ENCODE measurements at regions not wholly inside any gene's neighbourhood (a gene's known extent, or its start where the extent isn't known, plus 50 kb on each side); places are given as distances from the start of the nearest gene placed in this dataset.

DNA sequence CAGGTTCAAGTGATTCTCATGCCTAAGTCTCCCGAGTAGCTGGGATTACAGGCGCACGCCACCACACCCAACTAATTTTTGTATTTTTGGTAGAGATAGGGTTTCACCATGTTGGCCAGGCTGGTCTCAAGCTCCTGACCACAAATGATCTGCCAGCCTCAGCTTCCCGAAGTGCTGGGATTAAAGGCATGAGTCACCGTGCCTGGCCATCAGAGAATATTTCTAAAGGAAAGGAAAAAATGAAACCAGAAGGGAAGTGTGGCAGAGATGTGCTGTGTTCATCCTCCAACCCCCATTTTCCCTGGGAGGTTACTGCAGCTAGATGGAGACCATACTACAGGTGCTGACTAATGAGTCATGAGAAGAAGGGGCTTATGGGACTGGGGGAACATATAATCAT, 964.1 kb downstream of the TTLL7 start:
- no peak for DNase-seq (ENCODE audit: low spot score)
- peaks cover 4% of the 10 kb centered on the region for H3K4me1 Mint-ChIP-seq
- Histone ChIP-seq H3K79me2 (ENCODE audit: low read depth) (no peaks in the 10 kb centered on the region), H3K27me3 (no peaks in the 10 kb centered on the region), H3K4me2 (no peak overlapping the region), H2AFZ (replicated peaks) (no peak overlapping the region), H3K9me3 (ENCODE audit: low read depth) (no peaks in the 10 kb centered on the region), H3K4me1 (no peaks in the 10 kb centered on the region), H3K36me3 (no peaks in the 10 kb centered on the region), H3K27ac (no peak overlapping the region), H4K20me1 (ENCODE audit: low read depth) (no peaks in the 10 kb centered on the region), H3K9ac (no peak overlapping the region), H3F3A (ENCODE audit: low read depth) (no peaks in the 10 kb centered on the region), H3K4me3 (no peak overlapping the region)
- peaks cover 3% of the 10 kb centered on the region for H3K27me3 Mint-ChIP-seq (ENCODE audit: insufficient read depth, low read depth)
- H3K4me3 Mint-ChIP-seq: no peak overlapping the region
- H3K36me3 Mint-ChIP-seq: peaks cover 2% of the 10 kb centered on the region
- H3K27ac Mint-ChIP-seq: no peak overlapping the region
- no peak for TF ChIP-seq EZH2 (IDR thresholded peaks at IDR 0.05)
- H3K9me3 Mint-ChIP-seq: peaks cover 18% of the 10 kb centered on the region

- Histone ChIP-seq H3F3A (ENCODE audit: low read depth) (no peaks in the 10 kb centered on the region), H3K27me3 (no peaks in the 10 kb centered on the region), H3K4me2 (no peak overlapping the region), H3K9me3 (ENCODE audit: low read depth) (no peaks in the 10 kb centered on the region), H3K27ac (no peak overlapping the region), H2AFZ (replicated peaks) (no peak overlapping the region), H3K4me1 (no peaks in the 10 kb centered on the region), H3K36me3 (no peaks in the 10 kb centered on the region), H3K79me2 (ENCODE audit: low read depth) (no peaks in the 10 kb centered on the region), H3K4me3 (no peak overlapping the region), H4K20me1 (ENCODE audit: low read depth) (no peaks in the 10 kb centered on the region), H3K9ac (no peak overlapping the region)
- no peak for DNase-seq (ENCODE audit: low spot score)
- peaks cover 4% of the 10 kb centered on the region for H3K4me1 Mint-ChIP-seq
- TF ChIP-seq CTCF (IDR thresholded peaks at IDR 0.05): no peak
- TF ChIP-seq EZH2 (IDR thresholded peaks at IDR 0.05): no peak
- TF ChIP-seq EZH2phosphoT487 (IDR thresholded peaks at IDR 0.05): no peak
- H3K4me3 Mint-ChIP-seq: no peak overlapping the region
- peaks cover 3% of the 10 kb centered on the region for H3K27me3 Mint-ChIP-seq (ENCODE audit: insufficient read depth, low read depth)
- no peak overlapping the region for H3K27ac Mint-ChIP-seq
- H3K36me3 Mint-ChIP-seq: peaks cover 2% of the 10 kb centered on the region
- peaks cover 18% of the 10 kb centered on the region for H3K9me3 Mint-ChIP-seq
Observed at GRCh38 chr1:83033682-83034081, 965.2 kb downstream of the TTLL7 start.

GRCh38 chr1:83029916-83030315, 969.0 kb downstream of the TTLL7 start:
- H4K20me1 ChIP-seq (ENCODE audit: low read depth): no peaks in the 10 kb centered on the region
- no peak overlapping the region for H3K4me3 ChIP-seq
- no peak overlapping the region for H2AFZ ChIP-seq (replicated peaks)
- H3K36me3 Mint-ChIP-seq: peaks cover 2% of the 10 kb centered on the region
- no peaks in the 10 kb centered on the region for H3K9me3 ChIP-seq (ENCODE audit: low read depth)
- peaks cover 3% of the 10 kb centered on the region for H3K27me3 Mint-ChIP-seq (ENCODE audit: insufficient read depth, low read depth)
- H3K4me2 ChIP-seq: no peak overlapping the region
- no peak overlapping the region for H3K27ac ChIP-seq
- no peak overlapping the region for H3K4me3 Mint-ChIP-seq
- H3K9ac ChIP-seq: no peak overlapping the region
- TF ChIP-seq EZH2phosphoT487 (IDR thresholded peaks at IDR 0.05) (no peak), EZH2 (IDR thresholded peaks at IDR 0.05) (no peak), CTCF (IDR thresholded peaks at IDR 0.05) (no peak)
- peaks cover 4% of the 10 kb centered on the region for H3K4me1 Mint-ChIP-seq
- H3K27ac Mint-ChIP-seq: no peak overlapping the region
- no peaks in the 10 kb centered on the region for H3K27me3 ChIP-seq
- H3K9me3 Mint-ChIP-seq: peaks cover 13% of the 10 kb centered on the region
- no peaks in the 10 kb centered on the region for H3K36me3 ChIP-seq
- H3K4me1 ChIP-seq: peaks cover under 1% of the 10 kb centered on the region
- no peak for DNase-seq (ENCODE audit: low spot score)
- H3F3A ChIP-seq (ENCODE audit: low read depth): no peaks in the 10 kb centered on the region
- H3K79me2 ChIP-seq (ENCODE audit: low read depth): no peaks in the 10 kb centered on the region

GRCh38 chr1:83029050-83029449, 969.9 kb downstream of the TTLL7 start:
- Mint-ChIP-seq H3K27ac (no peak overlapping the region), H3K9me3 (peaks cover 11% of the 10 kb centered on the region), H3K36me3 (peaks cover 2% of the 10 kb centered on the region), H3K4me3 (no peak overlapping the region), H3K4me1 (peaks cover 4% of the 10 kb centered on the region), H3K27me3 (ENCODE audit: insufficient read depth, low read depth) (peaks cover 6% of the 10 kb centered on the region)
- Histone ChIP-seq H3K36me3 (no peaks in the 10 kb centered on the region), H4K20me1 (ENCODE audit: low read depth) (no peaks in the 10 kb centered on the region), H3K79me2 (ENCODE audit: low read depth) (no peaks in the 10 kb centered on the region), H3K27me3 (no peaks in the 10 kb centered on the region), H3K9ac (no peak overlapping the region), H2AFZ (replicated peaks) (no peak overlapping the region), H3K4me3 (no peak overlapping the region), H3K4me1 (peaks cover 9% of the 10 kb centered on the region), H3K27ac (no peak overlapping the region), H3K4me2 (peak overlapping the region; percentile 18), H3F3A (ENCODE audit: low read depth) (no peaks in the 10 kb centered on the region), H3K9me3 (ENCODE audit: low read depth) (no peaks in the 10 kb centered on the region)
- peak; percentile 30 for DNase-seq (ENCODE audit: low spot score)
- TF ChIP-seq EZH2 (IDR thresholded peaks at IDR 0.05) (no peak), CTCF (IDR thresholded peaks at IDR 0.05) (no peak), EZH2phosphoT487 (IDR thresholded peaks at IDR 0.05) (no peak)
